Activated B cell treated with CpG ODN at 0.5 μM for 24 hours (primary cell): ENCODE measurements at regions not wholly inside any gene's neighbourhood (a gene's known extent, or its start where the extent isn't known, plus 50 kb on each side); places are given as distances from the start of the nearest gene placed in this dataset.
A peak's percentile ranks its signal among the peaks of the same experiment; 100 is the strongest.

Experiments
- ATAC-seq: fragments of 200-7000 bp; cut with Tn5 transposase; one replicate; pipeline ENCODE4 v1.10.0; 2021; ENCODE audit warnings: low read depth, mild to moderate bottlenecking, moderate library complexity
- CTCF ChIA-PET: fragments of 350-600 bp; sonication (Branson Sonifier 250); formaldehyde crosslinking; loops from one replicate; lab custom pipeline; 2021; ENCODE audit warnings: antibody characterized with exemption; lab: Charles Lee
- POLR2A ChIA-PET: fragments of 350-600 bp; sonication (Branson Sonifier 250); formaldehyde crosslinking; loops from one replicate; lab custom pipeline; 2021; ENCODE audit warnings: antibody characterized with exemption; lab: Charles Lee
- DNase-seq: peaks from one replicate; pipeline ENCODE4 v3.0.0; 2022
- H3K27ac Mint-ChIP-seq: one replicate; pipeline ENCODE4 v1.8.0; 2020; ENCODE audit warnings: mixed read lengths
- H3K27me3 Mint-ChIP-seq: one replicate; pipeline ENCODE4 v1.8.0; 2021; ENCODE audit warnings: mixed read lengths
- H3K36me3 Mint-ChIP-seq: one replicate; pipeline ENCODE4 v1.8.0; 2021; ENCODE audit warnings: low read depth, mixed read lengths
- H3K4me1 Mint-ChIP-seq: one replicate; pipeline ENCODE4 v1.8.0; 2021; ENCODE audit warnings: mixed read lengths
- H3K4me3 Mint-ChIP-seq: one replicate; pipeline ENCODE4 v1.8.0; 2020; ENCODE audit warnings: mild to moderate bottlenecking, mixed read lengths
- H3K9me3 Mint-ChIP-seq: one replicate; pipeline ENCODE4 v1.8.0; 2020; ENCODE audit warnings: mixed read lengths
- intact Hi-C: fragments of 100-400 bp; cut with micrococcal nuclease; formaldehyde crosslinking; loops from one replicate; pipeline ENCODE4 v1.15.1; 2024
- TF ChIP-seq, protein P1 (sequence below): fragments of 200-600 bp; IDR thresholded peaks from one replicate; pipeline ENCODE4 v1.8.0; 2022; ENCODE audit warnings: antibody characterized with exemption, mild to moderate bottlenecking

GRCh38 chr9:107110153-107110552 lies 172.9 kb upstream of the RAD23B start:
- ATAC-seq, result no peak
- TF ChIP-seq, protein P1, sequence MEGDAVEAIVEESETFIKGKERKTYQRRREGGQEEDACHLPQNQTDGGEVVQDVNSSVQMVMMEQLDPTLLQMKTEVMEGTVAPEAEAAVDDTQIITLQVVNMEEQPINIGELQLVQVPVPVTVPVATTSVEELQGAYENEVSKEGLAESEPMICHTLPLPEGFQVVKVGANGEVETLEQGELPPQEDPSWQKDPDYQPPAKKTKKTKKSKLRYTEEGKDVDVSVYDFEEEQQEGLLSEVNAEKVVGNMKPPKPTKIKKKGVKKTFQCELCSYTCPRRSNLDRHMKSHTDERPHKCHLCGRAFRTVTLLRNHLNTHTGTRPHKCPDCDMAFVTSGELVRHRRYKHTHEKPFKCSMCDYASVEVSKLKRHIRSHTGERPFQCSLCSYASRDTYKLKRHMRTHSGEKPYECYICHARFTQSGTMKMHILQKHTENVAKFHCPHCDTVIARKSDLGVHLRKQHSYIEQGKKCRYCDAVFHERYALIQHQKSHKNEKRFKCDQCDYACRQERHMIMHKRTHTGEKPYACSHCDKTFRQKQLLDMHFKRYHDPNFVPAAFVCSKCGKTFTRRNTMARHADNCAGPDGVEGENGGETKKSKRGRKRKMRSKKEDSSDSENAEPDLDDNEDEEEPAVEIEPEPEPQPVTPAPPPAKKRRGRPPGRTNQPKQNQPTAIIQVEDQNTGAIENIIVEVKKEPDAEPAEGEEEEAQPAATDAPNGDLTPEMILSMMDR, result no peak
- H3K27me3 Mint-ChIP-seq, result peaks cover 5% of the 10 kb centered on the region

GRCh38 chr9:107112707-107113243 lies 170.3 kb upstream of the RAD23B start:
- Mint-ChIP-seq H3K36me3 (no peaks in the 10 kb centered on the region), H3K4me3 (no peak overlapping the region), H3K27me3 (peaks cover 5% of the 10 kb centered on the region), H3K9me3 (no peaks in the 10 kb centered on the region), H3K4me1 (no peaks in the 10 kb centered on the region), H3K27ac (no peak overlapping the region)
- DNase-seq, result no peak
- TF ChIP-seq, protein P1, result no peak
- peak; percentile 21 for ATAC-seq
- intact Hi-C loops, result no loop called here
- POLR2A ChIA-PET, result no interaction called here
- CTCF ChIA-PET, result no interaction called here

More at GRCh38 chr9:107110153-107110552, 172.9 kb upstream of the RAD23B start:
- CTCF ChIA-PET, result no interaction called here
- H3K4me3 Mint-ChIP-seq, result no peak overlapping the region
- intact Hi-C loops, result no loop called here
- no peaks in the 10 kb centered on the region for H3K4me1 Mint-ChIP-seq
- H3K9me3 Mint-ChIP-seq, result no peaks in the 10 kb centered on the region
- DNase-seq, result no peak
- H3K27ac Mint-ChIP-seq, result no peak overlapping the region
- H3K36me3 Mint-ChIP-seq, result no peaks in the 10 kb centered on the region
- POLR2A ChIA-PET, result no interaction called here

DNA sequence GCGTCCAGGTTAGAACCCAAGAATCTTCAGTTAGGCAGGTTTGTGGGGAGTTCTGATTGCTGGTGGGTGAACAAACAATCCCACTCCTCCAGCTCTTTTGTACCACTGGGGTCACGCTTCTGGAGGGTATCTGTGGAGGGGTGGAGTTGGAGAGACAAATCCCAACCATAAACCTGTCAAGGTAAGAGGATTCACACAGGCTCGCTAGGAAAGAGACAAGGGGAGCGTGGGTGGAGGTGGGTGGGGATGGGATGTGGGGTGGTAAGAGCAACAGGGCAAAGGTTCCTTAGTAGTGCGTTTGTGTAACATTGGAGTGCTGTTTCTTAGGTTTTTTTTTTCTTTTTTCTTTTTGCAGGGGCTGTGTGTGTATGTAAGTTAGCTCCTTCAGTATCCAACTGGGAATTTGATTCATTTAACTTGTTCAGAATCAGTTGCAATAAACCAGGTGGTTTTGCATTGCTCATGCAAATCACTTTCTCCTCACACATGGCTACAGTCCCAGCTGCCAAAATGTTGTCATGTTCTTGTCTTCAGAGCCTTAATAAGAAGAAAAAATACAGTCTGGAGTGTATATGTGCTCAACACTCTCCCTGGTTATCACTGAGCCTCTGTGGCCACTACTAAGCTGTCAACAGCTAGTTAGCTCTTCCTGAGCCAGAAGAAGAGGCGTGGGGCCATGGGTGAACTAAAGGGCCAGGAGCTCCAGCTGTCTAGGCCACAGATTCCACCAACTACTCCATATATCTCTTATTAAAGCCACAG lies 164.0 kb upstream of the RAD23B start:
- Mint-ChIP-seq H3K27ac (no peak overlapping the region), H3K4me3 (no peak overlapping the region), H3K9me3 (no peaks in the 10 kb centered on the region), H3K36me3 (no peaks in the 10 kb centered on the region), H3K4me1 (no peaks in the 10 kb centered on the region), H3K27me3 (peaks cover 3% of the 10 kb centered on the region)
- POLR2A ChIA-PET, result no interaction called here
- CTCF ChIA-PET, result no interaction called here
- TF ChIP-seq, protein P1, result no peak
- intact Hi-C loops, result no loop called here
- no peak for ATAC-seq
- DNase-seq, result no peak

DNA sequence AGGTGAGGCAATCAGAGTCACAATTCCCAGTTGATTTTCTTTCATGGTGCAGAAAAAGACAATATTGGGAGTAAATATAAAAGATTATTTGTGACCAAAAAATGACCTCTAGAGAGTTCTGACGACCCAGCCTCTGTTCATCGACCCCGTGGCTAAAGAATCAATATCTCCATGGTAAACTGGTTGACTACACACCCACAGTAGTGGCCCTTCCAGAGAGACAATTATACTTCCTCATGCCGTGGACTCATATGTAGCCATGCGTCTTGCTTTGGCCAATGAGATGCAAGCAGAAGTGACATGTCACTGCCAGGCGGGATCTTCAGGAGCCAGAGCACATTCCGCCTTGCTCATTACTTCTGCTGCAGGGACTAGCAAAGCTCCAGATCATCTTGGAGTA lies 163.3 kb upstream of the RAD23B start:
- H3K4me1 Mint-ChIP-seq, result no peaks in the 10 kb centered on the region
- CTCF ChIA-PET, result no interaction called here
- TF ChIP-seq, protein P1, result no peak
- POLR2A ChIA-PET, result no interaction called here
- H3K27me3 Mint-ChIP-seq, result peaks cover 3% of the 10 kb centered on the region
- H3K4me3 Mint-ChIP-seq, result no peak overlapping the region
- intact Hi-C loops, result no loop called here
- no peak for DNase-seq
- no peak overlapping the region for H3K27ac Mint-ChIP-seq
- no peaks in the 10 kb centered on the region for H3K9me3 Mint-ChIP-seq
- H3K36me3 Mint-ChIP-seq, result no peaks in the 10 kb centered on the region
- ATAC-seq, result no peak

- ChIA-PET POLR2A (no interaction called here), CTCF (interaction anchor here (0.9 to 2.1 kb wide), 2 partner anchors 10 to 14 kb away, joined by 3 to 7 read pairs; no protein-coding TSS in a partner anchor)
- intact Hi-C loops, result no loop called here
- no peaks in the 10 kb centered on the region for H3K9me3 Mint-ChIP-seq
- no peaks in the 10 kb centered on the region for H3K36me3 Mint-ChIP-seq
- DNase-seq (no peak), ATAC-seq (no peak)
- H3K27ac Mint-ChIP-seq, result no peak overlapping the region
- peaks cover 5% of the 10 kb centered on the region for H3K27me3 Mint-ChIP-seq
- no peaks in the 10 kb centered on the region for H3K4me1 Mint-ChIP-seq
- TF ChIP-seq, protein P1, result no peak
- no peak overlapping the region for H3K4me3 Mint-ChIP-seq
These were observed 159.7 kb upstream of the RAD23B start for GRCh38 chr9:107123389-107123788.
